IPS-15b (cell line): ENCODE measurements at regions not wholly inside any gene's neighbourhood (a gene's known extent, or its start where the extent isn't known, plus 50 kb on each side); places are given as distances from the start of the nearest gene placed in this dataset.

Source experiments
- H3K27me3 ChIP-seq: one replicate; pipeline ENCODE4 v1.6.1; 2013; ENCODE audit warnings: low read length; ENCODE audit not compliant: control insufficient read depth, insufficient read depth
- H3K36me3 ChIP-seq: one replicate; pipeline ENCODE4 v1.6.1; 2013; ENCODE audit warnings: low read length; ENCODE audit not compliant: control insufficient read depth, insufficient read depth
- H3K4me1 ChIP-seq: one replicate; pipeline ENCODE4 v1.6.1; 2013; ENCODE audit warnings: mild to moderate bottlenecking, low read length; ENCODE audit not compliant: control insufficient read depth, insufficient read depth
- H3K4me3 ChIP-seq: one replicate; pipeline ENCODE4 v1.5.1; 2013; ENCODE audit warnings: low read depth, low read length
- H3K9ac ChIP-seq: one replicate; pipeline ENCODE4 v1.6.1; 2013; ENCODE audit warnings: low read depth, mild to moderate bottlenecking, low read length
- H3K9me3 ChIP-seq: one replicate; pipeline ENCODE4 v1.6.1; 2013; ENCODE audit warnings: mild to moderate bottlenecking, low read length; ENCODE audit not compliant: control insufficient read depth, insufficient read depth

DNA sequence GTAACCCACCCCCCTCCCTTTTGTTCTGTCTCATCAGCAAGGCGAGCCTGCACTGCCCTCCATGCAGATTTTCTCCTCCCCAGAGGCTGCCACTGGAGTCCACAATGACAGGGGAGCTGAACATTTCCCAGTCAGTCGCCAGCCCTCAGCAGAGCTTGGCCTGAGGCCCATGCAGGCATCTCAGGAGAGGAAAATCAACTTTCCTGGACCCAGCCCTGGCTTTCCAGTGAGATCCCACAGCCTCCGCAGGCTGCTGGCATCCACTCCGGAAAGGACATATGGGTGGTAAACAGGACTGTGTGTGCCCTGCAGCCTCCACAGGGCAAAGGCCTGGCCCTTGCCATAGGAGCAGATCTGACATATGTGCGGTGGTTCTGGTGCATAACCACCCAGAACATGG is 253.8 kb downstream of the TNS1 start:
- no peaks in the 10 kb centered on the region for H3K4me1 ChIP-seq
- H3K4me3 ChIP-seq: no peak overlapping the region
- no peaks in the 10 kb centered on the region for H3K36me3 ChIP-seq
- H3K9ac ChIP-seq: no peak overlapping the region
- no peaks in the 10 kb centered on the region for H3K9me3 ChIP-seq
- H3K27me3 ChIP-seq: no peaks in the 10 kb centered on the region

GRCh38 chr2:217746808-217747207 is 256.0 kb downstream of the TNS1 start:
- Histone ChIP-seq H3K36me3 (no peaks in the 10 kb centered on the region), H3K27me3 (no peaks in the 10 kb centered on the region), H3K4me1 (no peaks in the 10 kb centered on the region), H3K9ac (no peak overlapping the region), H3K9me3 (no peaks in the 10 kb centered on the region), H3K4me3 (no peak overlapping the region)

DNA sequence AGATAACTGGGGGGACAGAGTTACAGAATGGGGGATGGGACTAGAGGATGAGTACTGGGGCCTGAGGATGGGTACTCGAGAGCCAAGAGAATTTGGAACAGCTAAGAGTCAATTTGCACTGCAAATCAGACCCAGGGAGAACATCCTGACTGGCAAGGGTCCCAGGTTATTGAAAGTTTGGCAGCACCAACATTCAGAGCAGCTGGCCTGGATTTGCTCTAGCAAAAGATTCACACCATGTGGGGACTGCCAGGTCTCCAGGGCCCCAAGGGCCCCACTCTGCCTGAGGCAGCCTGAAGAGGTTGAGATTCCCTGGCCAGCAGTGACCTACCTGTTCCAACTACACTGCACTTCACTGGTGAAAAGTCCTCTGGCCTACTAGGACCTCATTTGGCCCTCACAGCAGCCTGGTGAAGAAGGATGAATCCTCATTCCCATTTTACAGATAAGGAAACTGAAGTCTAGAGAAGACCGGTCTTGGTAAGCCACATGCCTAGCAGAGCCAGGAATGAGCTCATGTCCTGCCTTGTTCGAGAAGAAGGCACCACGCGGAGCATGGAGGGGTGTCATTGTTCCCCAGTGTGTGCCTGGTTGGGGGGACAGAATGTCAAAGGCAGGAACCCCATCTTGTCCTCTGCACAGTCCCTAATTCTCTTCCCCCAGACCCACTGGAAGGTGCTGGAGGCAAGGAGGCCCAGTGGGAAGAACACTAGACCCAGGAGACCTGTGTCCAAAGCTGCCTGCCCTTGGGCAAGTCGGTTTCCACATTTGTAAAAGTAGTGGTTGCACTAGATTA is 258.6 kb downstream of the TNS1 start:
- Histone ChIP-seq H3K27me3 (no peaks in the 10 kb centered on the region), H3K36me3 (no peaks in the 10 kb centered on the region), H3K4me3 (no peak overlapping the region), H3K4me1 (no peaks in the 10 kb centered on the region), H3K9ac (no peak overlapping the region), H3K9me3 (no peaks in the 10 kb centered on the region)

DNA sequence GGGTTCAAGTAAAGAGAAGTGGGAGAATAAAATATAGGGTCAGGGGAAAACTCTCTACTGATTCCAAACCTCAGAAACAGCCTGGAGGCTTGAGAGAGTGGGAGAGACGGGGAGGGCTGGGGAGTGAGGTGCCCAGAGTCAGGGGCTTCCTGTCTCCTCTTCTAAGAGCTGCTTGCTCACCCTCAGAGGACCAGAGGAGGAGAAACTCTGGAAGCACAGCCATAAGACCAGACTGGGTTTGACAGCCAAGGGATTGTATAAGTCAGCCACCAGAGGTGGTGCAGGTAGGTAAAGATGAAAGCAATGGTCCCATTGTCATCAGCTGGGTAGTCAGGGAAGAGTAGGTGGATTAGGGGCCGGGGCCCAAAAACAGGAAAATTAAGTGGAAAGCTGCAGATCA is 259.4 kb downstream of the TNS1 start:
- H3K9ac ChIP-seq: no peak overlapping the region
- no peaks in the 10 kb centered on the region for H3K36me3 ChIP-seq
- H3K4me1 ChIP-seq: no peaks in the 10 kb centered on the region
- no peaks in the 10 kb centered on the region for H3K27me3 ChIP-seq
- no peak overlapping the region for H3K4me3 ChIP-seq
- H3K9me3 ChIP-seq: no peaks in the 10 kb centered on the region

GRCh38 chr2:217742841-217743240 is 260.0 kb downstream of the TNS1 start:
- H3K9me3 ChIP-seq: no peaks in the 10 kb centered on the region
- no peaks in the 10 kb centered on the region for H3K36me3 ChIP-seq

DNA sequence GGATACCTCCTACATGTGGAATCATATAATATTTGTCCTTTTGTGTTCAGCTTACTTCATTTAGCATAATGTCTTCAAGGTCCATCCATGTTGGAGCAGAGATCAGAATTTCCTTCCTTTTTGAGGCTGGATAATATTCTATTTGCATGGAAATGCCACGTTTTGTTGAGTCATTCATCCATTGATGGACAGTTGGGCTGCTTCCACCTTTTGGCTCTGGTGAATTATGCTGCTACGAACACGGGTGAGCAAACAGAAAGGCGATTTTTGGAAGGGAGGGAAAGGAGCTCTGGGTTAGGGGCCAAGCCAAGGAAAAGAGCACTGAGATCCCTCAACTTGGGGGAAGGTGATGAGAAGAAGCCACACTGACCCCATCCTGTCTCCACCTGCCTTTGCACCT is 260.5 kb downstream of the TNS1 start:
- Histone ChIP-seq H3K9me3 (no peaks in the 10 kb centered on the region), H3K4me3 (no peak overlapping the region)

More at GRCh38 chr2:217742841-217743240, 260.0 kb downstream of the TNS1 start:
- H3K27me3 ChIP-seq: no peaks in the 10 kb centered on the region
- H3K4me3 ChIP-seq: no peak overlapping the region
- H3K4me1 ChIP-seq: no peaks in the 10 kb centered on the region
- H3K9ac ChIP-seq: no peak overlapping the region

GRCh38 chr2:217741381-217741955 is 261.3 kb downstream of the TNS1 start:
- H3K4me3 ChIP-seq: no peak overlapping the region
- no peaks in the 10 kb centered on the region for H3K9me3 ChIP-seq
- H3K4me1 ChIP-seq: no peaks in the 10 kb centered on the region
- no peaks in the 10 kb centered on the region for H3K27me3 ChIP-seq
- no peaks in the 10 kb centered on the region for H3K36me3 ChIP-seq
- no peak overlapping the region for H3K9ac ChIP-seq

More for the DNA sequence above, 260.5 kb downstream of the TNS1 start:
- H3K4me1 ChIP-seq: no peaks in the 10 kb centered on the region
- no peak overlapping the region for H3K9ac ChIP-seq
- H3K36me3 ChIP-seq: no peaks in the 10 kb centered on the region
- no peaks in the 10 kb centered on the region for H3K27me3 ChIP-seq

GRCh38 chr2:217740756-217741155 is 262.0 kb downstream of the TNS1 start:
- Histone ChIP-seq H3K36me3 (no peaks in the 10 kb centered on the region), H3K4me1 (no peaks in the 10 kb centered on the region), H3K9ac (no peak overlapping the region), H3K27me3 (no peaks in the 10 kb centered on the region), H3K4me3 (no peak overlapping the region), H3K9me3 (no peaks in the 10 kb centered on the region)

DNA sequence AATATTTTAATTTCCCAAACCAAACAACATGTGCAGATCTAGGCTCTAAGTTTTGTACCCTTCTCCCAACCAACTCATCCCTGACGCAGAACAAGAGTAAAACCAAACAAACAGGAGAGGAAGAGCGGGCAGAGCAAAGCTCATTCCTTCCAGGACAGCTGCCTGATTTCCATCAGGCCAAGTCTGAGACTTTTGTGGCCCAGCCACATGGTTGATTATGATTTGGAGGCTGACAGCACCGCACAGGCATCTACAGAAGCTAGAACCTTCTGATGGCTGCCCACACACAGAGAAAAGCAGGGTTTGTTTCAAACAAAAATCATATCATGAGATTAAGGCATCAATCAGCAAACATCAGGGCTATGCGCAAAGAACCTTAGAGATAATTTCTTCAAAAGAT is 262.6 kb downstream of the TNS1 start:
- H3K9ac ChIP-seq: no peak overlapping the region
- no peaks in the 10 kb centered on the region for H3K36me3 ChIP-seq
- no peak overlapping the region for H3K4me3 ChIP-seq

DNA sequence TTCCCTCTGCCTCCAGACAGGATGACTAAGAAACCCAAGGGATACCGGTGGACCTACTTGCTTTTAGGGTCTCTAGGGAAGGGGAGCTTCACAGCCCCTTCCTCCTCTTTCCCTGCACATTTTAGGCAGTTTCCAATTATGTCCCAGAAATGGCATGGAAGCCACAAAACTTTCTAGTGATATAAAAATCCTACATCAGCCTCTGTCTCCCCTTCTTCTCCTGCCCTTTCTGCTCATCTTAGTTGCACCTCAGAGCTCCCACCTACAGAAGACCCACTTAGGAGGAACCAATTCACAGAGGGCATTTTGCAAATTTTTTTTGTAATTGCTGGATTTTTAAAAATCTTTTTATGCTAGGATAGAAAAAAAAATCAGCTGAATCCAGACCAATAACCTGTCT is 263.1 kb downstream of the TNS1 start:
- Histone ChIP-seq H3K9me3 (no peaks in the 10 kb centered on the region), H3K36me3 (no peaks in the 10 kb centered on the region), H3K27me3 (no peaks in the 10 kb centered on the region), H3K4me3 (no peak overlapping the region), H3K4me1 (no peaks in the 10 kb centered on the region), H3K9ac (no peak overlapping the region)

More for the DNA sequence above, 262.6 kb downstream of the TNS1 start:
- H3K4me1 ChIP-seq: no peaks in the 10 kb centered on the region
- H3K9me3 ChIP-seq: no peaks in the 10 kb centered on the region
- H3K27me3 ChIP-seq: no peaks in the 10 kb centered on the region

DNA sequence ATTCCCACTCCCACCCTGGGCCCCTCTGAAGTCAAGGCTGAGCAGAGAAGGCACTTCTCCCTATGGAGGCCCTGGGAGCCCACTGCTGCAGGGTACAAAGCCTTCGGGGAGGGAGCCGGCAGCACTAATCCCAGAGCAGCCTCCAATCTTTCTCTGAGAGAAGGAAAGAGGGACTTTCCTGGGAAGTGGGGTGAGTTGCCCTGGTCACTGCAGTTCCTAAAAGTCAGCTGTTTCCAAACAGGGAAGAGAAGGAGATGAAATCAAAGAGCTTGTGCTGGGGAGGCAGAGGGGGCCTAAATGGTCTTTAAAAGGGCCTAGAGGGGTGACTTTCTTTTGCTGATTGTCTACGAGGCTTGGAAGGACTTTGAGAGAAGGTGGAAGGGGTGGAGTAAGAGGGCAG is 264.7 kb downstream of the TNS1 start:
- no peak overlapping the region for H3K9ac ChIP-seq

More for the DNA sequence above, 264.7 kb downstream of the TNS1 start:
- no peaks in the 10 kb centered on the region for H3K36me3 ChIP-seq
- H3K4me3 ChIP-seq: no peak overlapping the region
- H3K27me3 ChIP-seq: no peaks in the 10 kb centered on the region
- no peaks in the 10 kb centered on the region for H3K9me3 ChIP-seq
- no peaks in the 10 kb centered on the region for H3K4me1 ChIP-seq
